Left lobe of liver (tissue), 2 donors: ENCODE measurements at regions not wholly inside any gene's neighbourhood (a gene's known extent, or its start where the extent isn't known, plus 50 kb on each side); places are given as distances from the start of the nearest gene placed in this dataset.

ENCODE experiments used
- ATAC-seq: fragments of 200-7000 bp; cut with Tn5 transposase; one replicate; pipeline ENCODE4 v1.9.1; 2020; ENCODE audit warnings: mild to moderate bottlenecking, moderate library complexity
- DNase-seq: peaks from one replicate; pipeline ENCODE4 v3.0.0-alpha.2; 2020; ENCODE audit warnings: low spot score
- donor health status: DM: no; HTN: no; CAD: no; lungs with moderate emphysema.
- donor health status: DM: no; HTN: yes; CAD: no.

DNA sequence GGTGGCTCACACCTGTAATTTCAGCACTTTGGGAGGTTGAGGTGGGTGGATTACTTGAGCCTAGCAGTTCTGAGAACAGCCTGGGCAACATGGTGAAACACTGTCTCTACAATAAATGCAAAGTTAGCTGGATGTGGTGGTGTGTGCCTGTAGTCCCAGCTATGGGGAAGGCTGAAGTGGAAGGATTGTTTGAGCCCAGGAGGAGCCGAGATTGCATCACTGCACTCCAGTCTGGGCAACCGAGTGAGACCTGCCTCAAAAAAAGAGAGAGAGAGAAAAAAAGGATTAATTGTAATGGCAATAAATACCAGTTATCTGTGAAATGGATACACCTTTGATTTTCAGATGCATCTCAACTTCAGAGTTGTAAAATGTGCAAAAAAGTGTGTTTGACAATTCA is 58.8 kb downstream of the SPRY1 start:
- DNase-seq: no peak
- ATAC-seq: no peak

GRCh38 chr4:123462007-123462406 is 65.4 kb downstream of the SPRY1 start:
- ATAC-seq (no peak), DNase-seq (no peak)

DNA sequence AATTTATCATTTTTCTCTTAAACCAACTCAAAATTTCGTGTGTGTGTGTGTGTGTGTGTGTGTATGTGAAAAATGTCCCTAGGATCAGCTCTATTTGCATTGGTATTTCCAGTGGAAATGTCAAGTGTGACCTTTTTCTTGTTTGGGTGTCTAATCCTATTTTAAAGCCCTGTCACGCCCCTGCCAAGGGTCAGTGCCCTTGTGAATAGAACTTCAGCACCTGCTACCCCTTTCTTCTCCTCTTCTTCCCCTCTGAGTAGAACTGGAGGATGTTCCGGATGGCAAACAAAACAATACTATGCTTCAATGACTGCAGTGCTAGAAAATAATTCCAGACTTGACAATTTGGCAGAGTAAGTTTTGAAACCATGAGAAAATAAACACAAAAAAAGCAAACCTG is 67.3 kb downstream of the SPRY1 start:
- DNase-seq: no peak
- no peak for ATAC-seq

- ATAC-seq: no peak
- no peak for DNase-seq
These were observed 68.8 kb downstream of the SPRY1 start for GRCh38 chr4:123465416-123465815.

- ATAC-seq: no peak
- no peak for DNase-seq
These were observed 69.6 kb downstream of the SPRY1 start for GRCh38 chr4:123466080-123466785.

- ATAC-seq (no peak), DNase-seq (no peak)
These were observed 72.0 kb downstream of the SPRY1 start for GRCh38 chr4:123468479-123469031.

DNA sequence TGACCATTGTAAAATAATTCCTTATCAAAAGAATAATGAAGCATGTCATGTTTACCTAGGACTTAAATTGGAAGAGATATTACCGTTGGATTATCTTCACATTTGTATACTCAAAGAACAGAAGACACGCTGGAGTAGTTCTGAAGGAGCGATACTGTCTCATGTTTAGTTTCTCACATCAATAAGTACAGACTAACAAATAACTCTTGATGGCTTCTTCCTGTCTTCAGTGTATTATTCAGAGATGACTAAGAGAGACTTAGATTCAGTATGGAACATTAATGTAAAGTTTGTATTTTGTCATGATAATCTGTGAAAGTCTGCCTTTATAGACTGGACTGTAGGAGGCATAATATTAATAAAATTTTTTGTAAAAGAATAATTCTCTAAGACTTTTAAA is 72.7 kb downstream of the SPRY1 start:
- ATAC-seq: no peak
- DNase-seq: no peak

DNA sequence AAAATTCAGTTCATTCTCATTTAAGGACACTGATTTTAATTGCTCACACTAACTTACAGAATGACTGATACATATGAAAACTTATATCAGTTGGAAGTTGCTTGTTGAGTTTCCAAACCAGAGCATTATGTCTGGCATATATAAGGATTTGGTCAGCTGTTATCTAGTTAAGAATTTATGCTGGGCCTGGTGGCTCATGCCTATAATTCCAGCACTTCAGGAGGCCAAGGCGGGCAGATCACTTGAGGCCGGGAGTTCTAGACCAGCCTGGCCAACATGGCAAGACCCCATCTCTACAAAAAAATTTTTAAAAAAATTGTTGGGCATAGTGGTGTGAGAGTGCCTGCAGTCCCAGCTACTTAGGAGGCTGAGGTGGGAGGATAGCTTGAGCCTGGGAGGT is 73.1 kb downstream of the SPRY1 start:
- DNase-seq (no peak), ATAC-seq (no peak)

GRCh38 chr4:123470640-123471039 is 74.0 kb downstream of the SPRY1 start:
- no peak for DNase-seq
- ATAC-seq: no peak

- DNase-seq (no peak), ATAC-seq (no peak)
These were observed 75.2 kb downstream of the SPRY1 start for GRCh38 chr4:123471655-123472369.

- DNase-seq (no peak), ATAC-seq (no peak)
These were observed 78.2 kb downstream of the SPRY1 start for GRCh38 chr4:123474817-123475216.

DNA sequence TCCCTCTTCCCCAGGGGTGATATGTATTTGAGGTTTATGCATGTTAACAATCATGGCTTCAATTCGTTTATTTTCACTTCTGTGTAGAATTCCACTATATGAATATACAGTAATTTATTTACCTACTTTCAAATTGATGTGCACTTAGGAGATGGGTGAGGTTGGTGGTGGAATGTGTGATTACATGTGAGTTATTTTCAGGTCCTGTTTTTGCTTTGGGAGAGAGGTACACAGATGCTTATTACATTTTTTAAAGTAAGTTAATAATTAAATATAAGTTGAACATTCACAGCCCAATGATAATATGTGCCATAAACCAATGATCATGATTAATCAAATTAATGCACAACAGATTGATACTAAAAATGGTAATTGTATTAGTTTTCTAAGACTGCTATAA is 79.5 kb downstream of the SPRY1 start:
- DNase-seq (no peak), ATAC-seq (no peak)

- DNase-seq (no peak), ATAC-seq (no peak)
These were observed 81.2 kb downstream of the SPRY1 start for GRCh38 chr4:123477711-123478209.

DNA sequence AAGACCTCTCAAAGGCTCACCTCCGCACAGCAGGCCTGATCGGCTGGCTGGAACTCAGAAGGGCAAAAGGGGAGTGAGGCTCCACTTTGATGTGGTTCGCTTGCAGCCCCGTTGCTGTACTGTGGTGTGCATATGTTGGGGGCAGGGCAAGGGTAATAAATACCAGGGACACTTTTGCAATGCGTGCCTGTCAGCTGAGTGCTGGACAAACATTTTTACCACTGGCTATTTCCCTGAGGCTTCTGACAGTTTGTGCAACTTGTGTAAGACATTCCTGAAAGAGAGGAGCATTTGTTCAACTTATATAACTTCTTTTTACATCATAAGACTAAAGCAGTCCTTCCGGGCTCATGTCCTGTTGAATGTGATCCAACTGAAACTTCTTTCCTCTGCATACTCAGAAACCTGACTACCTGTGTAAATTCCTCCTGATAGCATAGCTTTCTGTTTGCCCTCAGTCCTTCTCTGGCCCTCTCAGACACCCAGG is 82.3 kb downstream of the SPRY1 start:
- peak; percentile 50 for DNase-seq
- peak; percentile 81 for ATAC-seq

DNA sequence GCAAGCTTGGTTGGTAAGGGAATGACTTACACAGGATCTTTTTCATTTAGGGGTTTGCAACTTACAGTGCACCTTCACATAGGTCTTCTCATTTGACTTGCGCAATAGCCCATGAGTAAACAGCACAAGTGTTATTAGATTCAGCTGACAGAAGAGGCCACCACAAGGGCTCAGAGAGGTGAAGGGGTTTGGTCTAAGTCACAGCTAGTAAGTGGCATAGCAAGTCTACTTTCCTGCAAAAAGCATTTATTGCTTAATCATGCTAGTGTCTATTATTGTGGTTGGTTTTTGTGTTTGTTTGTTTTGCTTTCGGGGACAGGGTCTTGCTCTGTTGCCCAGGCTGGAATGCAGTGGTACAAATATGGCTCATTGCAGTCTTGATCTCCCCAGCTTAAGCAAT is 83.3 kb downstream of the SPRY1 start:
- ATAC-seq (peak; percentile 44), DNase-seq (no peak)

- DNase-seq (no peak), ATAC-seq (no peak)
These were observed 84.3 kb downstream of the SPRY1 start for GRCh38 chr4:123480706-123481418.

DNA sequence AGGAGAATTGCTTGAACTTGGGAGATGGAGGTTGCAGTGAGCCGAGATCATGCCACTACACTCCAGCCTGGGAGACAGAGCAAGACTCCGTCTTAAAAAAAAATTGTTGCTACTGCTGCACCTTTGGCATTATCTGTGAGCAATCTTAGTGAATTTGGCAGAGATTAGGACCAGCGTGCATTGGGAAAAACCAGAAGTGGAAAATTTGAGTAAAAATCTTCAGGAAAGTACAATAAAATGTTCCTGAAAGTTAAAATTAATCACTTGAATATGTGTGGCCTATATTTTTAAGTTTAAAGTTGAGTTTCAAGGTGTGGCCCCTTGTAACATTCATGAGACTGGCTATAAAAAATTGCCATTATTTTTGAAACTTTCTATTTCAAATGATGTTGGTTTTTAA is 85.1 kb downstream of the SPRY1 start:
- ATAC-seq (no peak), DNase-seq (no peak)

DNA sequence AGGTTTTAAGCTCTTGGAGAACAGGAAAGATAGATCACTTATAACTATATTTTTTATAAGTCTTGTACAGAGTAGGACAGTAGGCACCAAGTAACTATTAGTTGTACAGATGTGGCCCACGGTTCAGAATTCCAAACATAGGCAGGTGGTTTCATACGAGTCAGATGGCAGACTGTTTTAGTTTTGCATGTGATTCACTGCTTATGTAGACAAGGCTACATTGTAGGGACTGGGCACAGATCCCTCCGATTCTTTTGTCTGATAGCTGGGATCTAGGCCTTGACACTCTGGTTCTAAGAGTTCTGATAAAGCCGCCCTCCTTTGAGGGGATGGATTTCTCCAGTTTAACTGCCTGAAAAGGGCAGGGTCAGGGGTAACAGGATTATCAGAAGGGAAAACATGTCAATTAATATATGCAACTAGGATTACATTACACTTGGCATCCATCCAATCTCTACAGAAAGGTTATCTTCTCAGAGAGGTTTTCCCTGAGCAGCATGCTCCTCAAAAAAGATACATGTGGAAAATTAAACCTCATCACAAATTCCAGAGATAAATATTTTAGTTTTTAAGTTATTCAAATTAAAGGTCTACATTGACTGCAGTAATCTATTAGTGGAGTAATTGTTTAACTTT is 87.8 kb downstream of the SPRY1 start:
- ATAC-seq (no peak), DNase-seq (no peak)

- ATAC-seq (no peak), DNase-seq (no peak)
These were observed 89.0 kb downstream of the SPRY1 start for GRCh38 chr4:123485601-123486000.

DNA sequence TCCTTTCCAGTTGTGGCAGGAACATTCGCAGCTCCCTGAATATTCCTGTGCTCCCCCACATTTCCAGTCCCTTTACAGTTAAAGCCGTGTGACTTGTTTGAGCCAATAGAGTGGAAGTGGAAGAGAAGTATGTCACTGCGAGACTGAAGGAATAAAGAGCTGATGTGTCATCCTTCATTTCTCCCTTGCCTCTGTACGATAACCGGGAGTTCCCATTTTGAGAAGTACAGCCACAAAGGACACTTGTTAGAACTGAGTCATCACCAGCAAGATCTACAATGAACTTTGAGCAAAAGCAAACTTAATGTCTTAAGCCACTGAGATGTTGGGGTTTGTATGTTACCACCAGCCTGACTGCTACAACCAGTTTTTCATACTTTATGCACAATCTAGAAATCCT is 92.3 kb downstream of the SPRY1 start:
- DNase-seq (no peak), ATAC-seq (peak; percentile 38)

DNA sequence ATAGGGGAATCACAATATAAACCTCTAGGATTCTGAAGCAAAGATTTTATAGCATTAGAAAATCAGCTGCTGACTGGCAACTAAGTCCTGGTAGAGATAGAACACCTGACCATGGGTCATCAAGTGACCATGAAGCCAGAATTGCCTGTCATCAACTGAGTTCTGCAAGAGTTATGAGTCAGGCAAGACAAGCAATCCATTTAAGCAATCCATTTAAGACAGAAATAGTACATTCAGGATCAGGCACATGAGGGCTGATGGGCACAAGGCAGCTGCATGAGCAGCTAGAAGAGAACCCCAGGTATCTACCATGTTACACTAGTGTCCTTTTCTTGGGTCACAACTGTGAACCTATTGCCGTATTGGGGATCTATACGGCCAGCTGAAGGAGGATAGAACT is 98.9 kb downstream of the SPRY1 start:
- no peak for ATAC-seq
- no peak for DNase-seq
